ENCODE measurements at regions not wholly inside any gene's neighbourhood (a gene's known extent, or its start where the extent isn't known, plus 50 kb on each side); places are given as distances from the start of the nearest gene placed in this dataset.

DNA sequence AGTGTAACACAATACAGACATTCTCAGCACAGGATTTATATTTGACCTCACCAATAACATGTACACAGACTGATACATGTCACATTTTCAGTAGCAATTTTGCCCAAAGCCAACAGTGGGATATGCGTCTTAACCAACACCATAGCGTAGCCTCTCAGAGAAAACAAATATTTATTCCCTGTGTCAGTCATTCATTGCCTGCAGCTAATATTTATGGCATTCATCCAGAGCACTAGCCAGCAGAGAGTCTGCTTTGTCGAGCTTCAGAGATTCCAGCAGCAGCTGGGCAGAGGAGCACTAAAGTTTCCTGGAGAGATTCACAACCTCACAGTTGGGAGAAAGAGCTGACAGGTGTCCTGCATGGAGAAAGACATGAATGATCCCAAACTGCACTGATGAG, 400.7 kb upstream of the DAB1 start:
- Histone ChIP-seq H4K20me1 (ENCODE audit: control insufficient read depth, insufficient read depth, low read length, poor library complexity, severe bottlenecking) (no peaks in the 10 kb centered on the region), H2AFZ (ENCODE audit: insufficient read depth, low read depth, low read length, poor library complexity, severe bottlenecking) (no peak overlapping the region), H3K36me3 (replicated peaks in 1 of 2; ENCODE audit: control extremely low read depth in 1 of 2, control insufficient read depth in 1 of 2, extremely low read depth in 1 of 2, insufficient read depth in 2 of 2, low read length in 1 of 2) (no peaks in the 10 kb centered on the region), H3K4me1 (ENCODE audit: control insufficient read depth in 2 of 2, insufficient read depth in 2 of 2, low read length in 2 of 2) (no peaks in the 10 kb centered on the region), H3K27ac (ENCODE audit: low read length in 2 of 2) (no peak overlapping the region), H3K79me2 (ENCODE audit: control insufficient read depth, insufficient read depth, low read length) (no peaks in the 10 kb centered on the region), H3K27me3 (replicated peaks in 1 of 4; ENCODE audit: control extremely low read depth in 1 of 4, control insufficient read depth in 3 of 4, insufficient read depth in 4 of 4, low read length in 3 of 4) (no peaks in the 10 kb centered on the region), H3K9ac (ENCODE audit: low read length) (no peak overlapping the region), H3K4me2 (replicated peaks; ENCODE audit: low read depth, low read length, poor library complexity, severe bottlenecking) (no peak overlapping the region), H3K9me3 (ENCODE audit: control extremely low read depth in 1 of 3, control insufficient read depth in 2 of 3, insufficient read depth in 1 of 3, low read length in 2 of 3) (no peaks in the 10 kb centered on the region), H3K4me3 (ENCODE audit: control extremely low read depth in 1 of 5, extremely low read depth in 1 of 5, insufficient read depth in 1 of 5, low read depth in 2 of 5, low read length in 4 of 5) (no peak overlapping the region)
- intact Hi-C loops (cut with micrococcal nuclease), result no loop called here
- TF ChIP-seq, protein P1, sequence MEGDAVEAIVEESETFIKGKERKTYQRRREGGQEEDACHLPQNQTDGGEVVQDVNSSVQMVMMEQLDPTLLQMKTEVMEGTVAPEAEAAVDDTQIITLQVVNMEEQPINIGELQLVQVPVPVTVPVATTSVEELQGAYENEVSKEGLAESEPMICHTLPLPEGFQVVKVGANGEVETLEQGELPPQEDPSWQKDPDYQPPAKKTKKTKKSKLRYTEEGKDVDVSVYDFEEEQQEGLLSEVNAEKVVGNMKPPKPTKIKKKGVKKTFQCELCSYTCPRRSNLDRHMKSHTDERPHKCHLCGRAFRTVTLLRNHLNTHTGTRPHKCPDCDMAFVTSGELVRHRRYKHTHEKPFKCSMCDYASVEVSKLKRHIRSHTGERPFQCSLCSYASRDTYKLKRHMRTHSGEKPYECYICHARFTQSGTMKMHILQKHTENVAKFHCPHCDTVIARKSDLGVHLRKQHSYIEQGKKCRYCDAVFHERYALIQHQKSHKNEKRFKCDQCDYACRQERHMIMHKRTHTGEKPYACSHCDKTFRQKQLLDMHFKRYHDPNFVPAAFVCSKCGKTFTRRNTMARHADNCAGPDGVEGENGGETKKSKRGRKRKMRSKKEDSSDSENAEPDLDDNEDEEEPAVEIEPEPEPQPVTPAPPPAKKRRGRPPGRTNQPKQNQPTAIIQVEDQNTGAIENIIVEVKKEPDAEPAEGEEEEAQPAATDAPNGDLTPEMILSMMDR (IDR thresholded peaks at IDR 0.05), result no peak
- no peak for TF ChIP-seq EZH2 (IDR thresholded peaks at IDR 0.05; ENCODE audit: borderline replicate concordance, insufficient read depth, low read depth, low read length, poor library complexity, severe bottlenecking)
- Mint-ChIP-seq H3K27me3 (peaks cover 3% of the 10 kb centered on the region), H3K27ac (no peak overlapping the region), H3K4me3 (no peak overlapping the region), H3K4me1 (no peaks in the 10 kb centered on the region), H3K9me3 (ENCODE audit: insufficient read depth) (no peaks in the 10 kb centered on the region)
- ATAC-seq (ENCODE audit: low read depth) (no peak), DNase-seq (no peak)
- 75% methylated on average over 3 of the region's 3 CpGs for WGBS (ENCODE audit: insufficient coverage)
- POLR2A ChIA-PET, result no interaction called here
- CTCF ChIA-PET, result no interaction called here

DNA sequence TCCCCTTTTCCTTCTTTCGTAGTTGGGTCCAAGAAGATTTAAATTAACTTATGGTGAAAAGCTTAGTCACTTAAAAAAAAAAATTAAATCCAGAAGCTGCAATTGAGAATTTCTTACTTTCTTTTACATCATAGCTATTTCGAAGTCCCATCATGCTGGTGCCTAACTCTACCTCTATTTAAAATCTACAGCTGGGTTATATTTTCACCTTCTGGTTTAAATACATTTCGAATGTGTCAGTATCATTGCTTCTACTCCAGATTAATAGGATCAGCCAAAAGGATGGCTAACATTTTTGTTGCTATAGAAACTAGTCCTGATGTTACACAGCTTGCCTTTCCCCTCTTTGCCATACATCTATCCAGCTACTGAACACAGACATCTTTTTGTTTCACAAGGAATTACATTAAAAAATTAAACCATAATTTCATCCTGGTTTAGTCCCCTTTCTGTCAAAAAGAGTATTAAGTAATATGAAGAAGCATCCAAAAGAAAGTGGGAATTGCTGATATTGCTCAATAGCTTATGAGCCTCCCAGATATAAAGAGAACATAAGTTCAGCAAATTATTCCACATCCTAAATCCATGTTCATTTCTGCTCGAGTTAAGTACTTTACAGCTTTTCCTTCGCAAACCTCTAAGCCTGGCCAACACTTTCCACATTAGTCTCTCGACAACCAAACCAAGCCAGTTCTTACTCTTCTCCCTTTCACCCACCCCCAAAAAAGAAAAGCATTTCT, 396.7 kb upstream of the DAB1 start:
- Histone ChIP-seq H3K4me2 (replicated peaks; ENCODE audit: low read depth, low read length, poor library complexity, severe bottlenecking) (no peak overlapping the region), H3K27ac (ENCODE audit: low read length in 2 of 2) (no peak overlapping the region), H2AFZ (ENCODE audit: insufficient read depth, low read depth, low read length, poor library complexity, severe bottlenecking) (no peak overlapping the region), H3K9me3 (ENCODE audit: control extremely low read depth in 1 of 3, control insufficient read depth in 2 of 3, insufficient read depth in 1 of 3, low read length in 2 of 3) (no peaks in the 10 kb centered on the region), H3K27me3 (replicated peaks in 1 of 4; ENCODE audit: control extremely low read depth in 1 of 4, control insufficient read depth in 3 of 4, insufficient read depth in 4 of 4, low read length in 3 of 4) (no peaks in the 10 kb centered on the region), H3K4me1 (ENCODE audit: control insufficient read depth in 2 of 2, insufficient read depth in 2 of 2, low read length in 2 of 2) (no peaks in the 10 kb centered on the region), H3K79me2 (ENCODE audit: control insufficient read depth, insufficient read depth, low read length) (no peaks in the 10 kb centered on the region), H3K9ac (ENCODE audit: low read length) (no peak overlapping the region), H3K4me3 (ENCODE audit: control extremely low read depth in 1 of 5, extremely low read depth in 1 of 5, insufficient read depth in 1 of 5, low read depth in 2 of 5, low read length in 4 of 5) (no peak overlapping the region), H3K36me3 (replicated peaks in 1 of 2; ENCODE audit: control extremely low read depth in 1 of 2, control insufficient read depth in 1 of 2, extremely low read depth in 1 of 2, insufficient read depth in 2 of 2, low read length in 1 of 2) (no peaks in the 10 kb centered on the region), H4K20me1 (ENCODE audit: control insufficient read depth, insufficient read depth, low read length, poor library complexity, severe bottlenecking) (no peaks in the 10 kb centered on the region)
- CTCF ChIA-PET, result no interaction called here
- ATAC-seq (ENCODE audit: low read depth), result no peak
- TF ChIP-seq, protein P1 (IDR thresholded peaks at IDR 0.05), result no peak
- TF ChIP-seq EZH2 (IDR thresholded peaks at IDR 0.05; ENCODE audit: borderline replicate concordance, insufficient read depth, low read depth, low read length, poor library complexity, severe bottlenecking), result no peak
- WGBS (ENCODE audit: insufficient coverage), result 78% methylated on average over 4 of the region's 6 CpGs
- intact Hi-C loops (cut with micrococcal nuclease), result no loop called here
- no peak overlapping the region for H3K27ac Mint-ChIP-seq
- DNase-seq, result no peak
- H3K4me3 Mint-ChIP-seq, result no peak overlapping the region
- H3K27me3 Mint-ChIP-seq, result no peaks in the 10 kb centered on the region
- H3K4me1 Mint-ChIP-seq, result no peaks in the 10 kb centered on the region
- H3K9me3 Mint-ChIP-seq (ENCODE audit: insufficient read depth), result no peaks in the 10 kb centered on the region
- POLR2A ChIA-PET, result no interaction called here
